ENCODE measurements at regions not wholly inside any gene's neighbourhood (a gene's known extent, or its start where the extent isn't known, plus 50 kb on each side); places are given as distances from the start of the nearest gene placed in this dataset.

DNA sequence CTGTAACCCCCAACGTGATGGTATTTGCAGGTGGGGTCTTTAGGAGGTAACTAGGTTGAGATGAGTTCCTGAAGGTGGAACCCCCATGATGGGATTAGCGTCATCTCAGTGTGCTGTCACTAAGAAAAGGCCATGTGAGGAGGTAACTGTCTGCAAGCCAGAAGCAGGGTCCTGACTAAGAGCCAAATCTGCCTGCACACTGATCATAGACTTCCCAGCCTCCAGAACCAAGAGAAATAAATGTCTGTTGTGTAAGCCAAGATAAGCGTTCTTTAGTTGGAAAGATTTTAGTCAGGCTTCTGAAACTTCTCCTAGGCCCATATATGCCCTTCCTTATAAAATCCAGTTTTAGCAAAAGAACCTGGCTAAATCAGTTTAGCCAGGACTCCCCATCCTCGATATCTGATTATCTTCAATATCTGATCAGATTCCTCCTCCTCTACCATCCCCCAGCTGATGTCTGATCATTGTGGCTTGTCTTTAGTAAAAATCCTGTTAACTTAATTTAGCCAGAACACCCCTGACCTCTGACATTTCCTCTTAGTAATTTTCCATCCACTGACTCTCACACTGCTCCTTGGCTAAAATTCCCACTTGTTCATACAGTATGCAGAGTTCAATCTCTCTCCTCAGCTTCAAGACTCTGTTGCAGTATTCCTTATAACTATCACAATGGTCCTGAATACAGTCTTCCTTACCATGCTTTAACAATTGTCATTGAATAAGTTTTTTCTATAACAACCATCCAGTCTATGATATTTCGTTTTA is 835.4 kb upstream of the PHF14 start:
- H3K4me3 ChIP-seq: no peak overlapping the region
- TF ChIP-seq, protein P1, sequence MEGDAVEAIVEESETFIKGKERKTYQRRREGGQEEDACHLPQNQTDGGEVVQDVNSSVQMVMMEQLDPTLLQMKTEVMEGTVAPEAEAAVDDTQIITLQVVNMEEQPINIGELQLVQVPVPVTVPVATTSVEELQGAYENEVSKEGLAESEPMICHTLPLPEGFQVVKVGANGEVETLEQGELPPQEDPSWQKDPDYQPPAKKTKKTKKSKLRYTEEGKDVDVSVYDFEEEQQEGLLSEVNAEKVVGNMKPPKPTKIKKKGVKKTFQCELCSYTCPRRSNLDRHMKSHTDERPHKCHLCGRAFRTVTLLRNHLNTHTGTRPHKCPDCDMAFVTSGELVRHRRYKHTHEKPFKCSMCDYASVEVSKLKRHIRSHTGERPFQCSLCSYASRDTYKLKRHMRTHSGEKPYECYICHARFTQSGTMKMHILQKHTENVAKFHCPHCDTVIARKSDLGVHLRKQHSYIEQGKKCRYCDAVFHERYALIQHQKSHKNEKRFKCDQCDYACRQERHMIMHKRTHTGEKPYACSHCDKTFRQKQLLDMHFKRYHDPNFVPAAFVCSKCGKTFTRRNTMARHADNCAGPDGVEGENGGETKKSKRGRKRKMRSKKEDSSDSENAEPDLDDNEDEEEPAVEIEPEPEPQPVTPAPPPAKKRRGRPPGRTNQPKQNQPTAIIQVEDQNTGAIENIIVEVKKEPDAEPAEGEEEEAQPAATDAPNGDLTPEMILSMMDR (IDR thresholded peaks at IDR 0.05): no peak
- no peak overlapping the region for H3K27ac ChIP-seq
- no peaks in the 10 kb centered on the region for H3K36me3 ChIP-seq
- H3K4me1 ChIP-seq: no peaks in the 10 kb centered on the region
- H3K27me3 ChIP-seq: no peaks in the 10 kb centered on the region
- no peaks in the 10 kb centered on the region for H3K9me3 ChIP-seq
- DNase-seq (ENCODE audit: low spot score): no peak

DNA sequence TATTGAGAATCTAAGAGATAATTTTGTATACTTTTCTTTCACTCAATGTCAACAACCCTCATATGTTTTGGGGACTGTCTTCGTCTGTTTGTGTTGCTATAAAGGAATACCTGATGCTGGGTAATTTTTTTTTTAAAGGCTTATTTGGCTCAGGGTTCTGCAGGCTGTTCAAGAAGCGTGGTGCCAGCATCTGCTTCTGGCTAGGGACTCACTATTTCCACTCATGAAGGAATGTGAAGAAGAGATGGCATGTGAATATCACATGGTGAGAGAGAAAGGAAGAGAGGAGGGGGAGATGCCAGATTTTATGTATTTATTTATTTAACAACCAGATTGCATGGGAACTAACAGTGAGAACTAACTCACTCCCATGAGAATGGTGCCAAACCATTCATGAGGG is 827.4 kb upstream of the PHF14 start:
- H3K4me1 ChIP-seq: no peaks in the 10 kb centered on the region
- no peaks in the 10 kb centered on the region for H3K27me3 ChIP-seq
- H3K9me3 ChIP-seq: no peaks in the 10 kb centered on the region
- H3K4me3 ChIP-seq: no peak overlapping the region
- H3K36me3 ChIP-seq: no peaks in the 10 kb centered on the region
- TF ChIP-seq, protein P1 (IDR thresholded peaks at IDR 0.05): no peak
- no peak overlapping the region for H3K27ac ChIP-seq
- no peak for DNase-seq (ENCODE audit: low spot score)

DNA sequence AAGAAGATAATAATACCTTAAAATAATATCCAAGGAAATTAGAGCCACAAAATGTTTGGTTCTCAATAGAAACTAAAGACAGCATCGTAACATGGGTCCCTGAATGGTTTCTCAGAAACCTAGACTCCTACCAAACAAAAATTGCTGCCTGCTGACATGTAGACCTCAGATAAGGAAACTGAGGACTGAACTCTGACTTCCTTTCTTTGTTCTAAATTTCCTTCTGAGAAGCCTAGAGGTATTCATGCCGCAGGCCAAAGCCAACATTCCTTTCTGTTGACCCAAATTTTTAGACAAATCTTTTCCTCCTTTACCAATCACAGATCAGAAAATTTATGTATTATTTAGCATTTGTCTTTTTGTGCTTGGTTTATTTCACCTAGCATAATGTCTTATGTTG is 816.7 kb upstream of the PHF14 start:
- Histone ChIP-seq H3K9me3 (no peaks in the 10 kb centered on the region), H3K4me1 (no peaks in the 10 kb centered on the region), H3K27ac (peak overlapping the region in 1 of 2 donors; percentile 48), H3K36me3 (no peaks in the 10 kb centered on the region), H3K27me3 (no peaks in the 10 kb centered on the region), H3K4me3 (peak overlapping the region in 1 of 2 donors; percentile 13)
- no peak for DNase-seq (ENCODE audit: low spot score)
- TF ChIP-seq, protein P1 (IDR thresholded peaks at IDR 0.05): no peak

DNA sequence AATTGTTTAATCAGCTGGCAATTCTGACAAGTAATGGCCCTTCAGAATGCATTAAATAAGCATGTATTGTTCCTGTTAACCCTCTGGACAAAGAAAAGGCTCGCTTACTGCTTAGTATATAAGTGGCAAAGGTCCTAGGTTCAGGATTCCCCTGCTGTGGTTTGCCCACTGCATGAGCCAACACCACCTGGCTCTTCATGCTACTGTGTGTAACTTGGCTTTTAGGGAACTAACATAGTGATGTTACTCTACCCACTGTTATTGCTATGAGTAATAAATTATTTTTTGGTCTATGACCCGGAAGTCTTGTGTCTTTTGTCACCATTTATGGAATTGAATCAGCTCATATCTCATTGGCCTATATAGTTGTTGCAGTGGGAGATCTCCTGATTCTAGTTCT is 791.7 kb upstream of the PHF14 start:
- no peaks in the 10 kb centered on the region for H3K9me3 ChIP-seq
- TF ChIP-seq, protein P1 (IDR thresholded peaks at IDR 0.05): no peak
- DNase-seq (ENCODE audit: low spot score): no peak
- no peak overlapping the region for H3K4me3 ChIP-seq
- no peak overlapping the region for H3K27ac ChIP-seq
- no peaks in the 10 kb centered on the region for H3K36me3 ChIP-seq
- H3K4me1 ChIP-seq: no peaks in the 10 kb centered on the region
- H3K27me3 ChIP-seq: no peaks in the 10 kb centered on the region

DNA sequence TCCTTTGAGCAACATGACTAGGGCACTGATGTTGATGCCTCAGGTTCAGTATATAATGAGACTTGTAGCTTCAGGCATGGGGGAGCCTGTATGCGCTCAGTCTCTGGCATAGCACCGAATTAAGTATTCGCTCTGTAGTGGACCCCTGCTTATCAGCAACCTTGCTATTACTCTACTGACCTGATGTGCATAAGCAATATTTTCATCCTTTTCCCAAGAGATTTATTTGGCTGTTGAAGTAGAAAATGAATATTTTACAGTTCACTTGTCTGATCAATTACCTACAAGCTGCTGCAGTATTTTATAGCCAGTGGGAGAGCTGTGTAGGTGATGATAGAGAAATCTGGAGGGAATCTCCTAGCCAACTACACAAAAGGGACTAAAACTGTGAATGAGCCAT is 781.6 kb upstream of the PHF14 start:
- no peak overlapping the region for H3K4me3 ChIP-seq
- no peak overlapping the region for H3K27ac ChIP-seq
- no peaks in the 10 kb centered on the region for H3K9me3 ChIP-seq
- TF ChIP-seq, protein P1 (IDR thresholded peaks at IDR 0.05): no peak
- no peaks in the 10 kb centered on the region for H3K4me1 ChIP-seq
- no peaks in the 10 kb centered on the region for H3K27me3 ChIP-seq
- no peaks in the 10 kb centered on the region for H3K36me3 ChIP-seq
- DNase-seq (ENCODE audit: low spot score): no peak

DNA sequence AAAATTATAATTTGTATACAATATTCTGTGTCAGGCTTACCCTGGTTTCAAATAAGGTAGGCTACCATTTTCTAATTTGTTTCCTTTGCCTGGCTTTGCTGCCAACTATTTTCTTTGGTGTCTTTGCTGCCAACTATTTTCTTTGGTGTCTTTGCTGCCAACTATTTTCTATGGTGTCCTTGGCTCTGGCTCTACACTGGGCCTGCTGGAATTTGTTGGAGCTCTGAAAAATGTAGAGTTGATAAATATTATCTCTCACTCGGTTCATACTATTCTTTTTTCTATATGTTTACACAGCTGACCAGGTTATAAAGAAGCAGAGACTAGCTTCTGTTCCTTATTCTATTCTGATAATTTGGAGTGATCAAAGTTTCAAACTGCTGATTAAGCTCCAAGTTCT is 768.0 kb upstream of the PHF14 start:
- TF ChIP-seq, protein P1 (IDR thresholded peaks at IDR 0.05): no peak
- H3K4me1 ChIP-seq: peaks cover 0 to 18% of the 10 kb centered on the region in 2 donors
- H3K27ac ChIP-seq: no peak overlapping the region
- no peaks in the 10 kb centered on the region for H3K27me3 ChIP-seq
- no peak overlapping the region for H3K4me3 ChIP-seq
- no peak for DNase-seq (ENCODE audit: low spot score)
- no peaks in the 10 kb centered on the region for H3K36me3 ChIP-seq
- H3K9me3 ChIP-seq: no peaks in the 10 kb centered on the region

Measured in right atrium auricular region (tissue), 2 donors.